ENCODE measurements at regions not wholly inside any gene's neighbourhood (a gene's known extent, or its start where the extent isn't known, plus 50 kb on each side); places are given as distances from the start of the nearest gene placed in this dataset.

DNA sequence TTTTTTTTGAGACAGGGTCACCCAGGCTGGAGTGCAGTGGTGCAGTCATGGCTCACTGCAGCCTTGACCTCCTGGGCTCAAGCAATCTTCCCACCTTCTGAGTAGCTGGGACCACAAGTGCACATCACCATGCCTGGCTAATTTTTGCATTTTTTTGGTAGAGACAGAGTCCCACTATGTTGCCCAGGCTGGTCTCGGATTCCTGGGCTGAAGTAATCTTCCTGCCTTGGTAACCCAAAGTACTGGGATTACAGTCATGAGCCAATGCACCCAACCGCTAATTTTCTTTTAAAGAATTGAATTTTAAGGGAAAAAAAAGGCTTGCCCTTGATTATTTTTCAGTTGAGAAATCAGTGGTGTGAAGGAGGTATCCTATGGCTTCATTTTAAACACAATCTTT, 334.0 kb downstream of the SOX2 start:
- no peaks in the 10 kb centered on the region for H3K9me3 ChIP-seq (ENCODE audit: control insufficient read depth, low read length)
- H3K27ac ChIP-seq (ENCODE audit: low read depth, low read length, severe bottlenecking), result no peak overlapping the region
- WGBS, 2 experiments (ENCODE audit: insufficient coverage in 2 of 2), result 88% methylated on average over 1 to 2 of the region's 2 CpGs
- H3K4me1 ChIP-seq (ENCODE audit: control insufficient read depth, insufficient read depth, low read length, poor library complexity, severe bottlenecking), result no peaks in the 10 kb centered on the region
- H3K4me3 ChIP-seq (ENCODE audit: extremely low read depth, insufficient read depth, low read length, poor library complexity, severe bottlenecking), result no peak overlapping the region
- H3K36me3 ChIP-seq (ENCODE audit: control insufficient read depth, insufficient read depth, low read length), result no peaks in the 10 kb centered on the region

DNA sequence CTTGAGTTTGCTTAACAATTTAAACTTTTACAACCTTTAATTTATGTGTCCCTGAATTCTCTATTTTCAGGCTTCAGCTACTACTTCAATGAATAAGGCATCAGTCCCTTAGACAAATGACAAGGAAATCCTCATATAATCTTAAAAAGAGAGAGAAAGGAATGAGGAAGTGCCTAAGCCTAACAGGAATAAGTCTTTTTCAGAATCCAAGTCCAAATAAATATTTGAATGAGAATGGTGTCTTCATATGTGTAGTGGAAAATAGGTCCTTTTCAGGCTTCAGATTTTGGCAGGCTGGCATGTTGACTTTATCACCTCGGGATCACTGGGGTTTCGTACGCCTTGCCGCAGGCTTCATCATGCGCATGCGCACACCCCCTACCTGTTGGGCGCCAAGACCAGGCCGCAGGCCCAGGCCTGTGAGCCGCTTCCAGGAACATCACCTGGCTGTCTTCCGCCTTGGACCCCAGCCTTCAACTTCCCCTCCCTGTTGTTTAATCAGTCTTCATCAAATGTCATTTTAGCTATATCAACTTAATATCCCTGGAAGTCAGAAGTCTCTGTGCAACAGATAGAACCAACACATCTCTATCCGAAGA, 334.5 kb downstream of the SOX2 start:
- no peaks in the 10 kb centered on the region for H3K36me3 ChIP-seq (ENCODE audit: control insufficient read depth, insufficient read depth, low read length)
- H3K27ac ChIP-seq (ENCODE audit: low read depth, low read length, severe bottlenecking), result no peak overlapping the region
- no peaks in the 10 kb centered on the region for H3K4me1 ChIP-seq (ENCODE audit: control insufficient read depth, insufficient read depth, low read length, poor library complexity, severe bottlenecking)
- H3K4me3 ChIP-seq (ENCODE audit: extremely low read depth, insufficient read depth, low read length, poor library complexity, severe bottlenecking), result no peak overlapping the region
- WGBS, 2 experiments (ENCODE audit: insufficient coverage in 2 of 2), result 80 to 100% methylated on average over 6 to 10 of the region's 11 CpGs
- H3K9me3 ChIP-seq (ENCODE audit: control insufficient read depth, low read length), result no peaks in the 10 kb centered on the region

DNA sequence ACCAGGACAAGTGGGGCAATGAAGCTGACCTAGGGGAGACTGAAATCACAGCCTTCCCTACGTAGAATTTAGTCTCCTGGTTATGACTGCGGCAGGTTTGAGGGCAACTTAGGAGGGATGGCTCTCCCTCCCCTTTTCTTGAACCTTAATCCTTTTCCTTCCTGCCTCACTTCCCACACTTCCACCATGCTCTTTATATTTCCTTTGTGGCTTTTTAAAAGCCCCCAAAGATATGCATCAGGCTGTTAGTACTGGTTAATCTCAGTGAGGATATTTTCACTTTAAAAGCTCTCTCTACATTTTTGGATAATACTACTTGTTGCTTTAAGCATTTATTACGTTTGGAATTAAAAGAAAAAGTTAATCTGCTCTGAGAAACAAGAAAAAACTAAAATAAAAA, 339.2 kb downstream of the SOX2 start:
- no peak overlapping the region for H3K4me3 ChIP-seq (ENCODE audit: extremely low read depth, insufficient read depth, low read length, poor library complexity, severe bottlenecking)
- no peaks in the 10 kb centered on the region for H3K36me3 ChIP-seq (ENCODE audit: control insufficient read depth, insufficient read depth, low read length)
- no peak overlapping the region for H3K27ac ChIP-seq (ENCODE audit: low read depth, low read length, severe bottlenecking)
- 86 to 93% methylated on average over 1 to 2 of the region's 3 CpGs for WGBS, 2 experiments (ENCODE audit: insufficient coverage in 2 of 2)
- no peaks in the 10 kb centered on the region for H3K4me1 ChIP-seq (ENCODE audit: control insufficient read depth, insufficient read depth, low read length, poor library complexity, severe bottlenecking)
- H3K9me3 ChIP-seq (ENCODE audit: control insufficient read depth, low read length), result no peaks in the 10 kb centered on the region

DNA sequence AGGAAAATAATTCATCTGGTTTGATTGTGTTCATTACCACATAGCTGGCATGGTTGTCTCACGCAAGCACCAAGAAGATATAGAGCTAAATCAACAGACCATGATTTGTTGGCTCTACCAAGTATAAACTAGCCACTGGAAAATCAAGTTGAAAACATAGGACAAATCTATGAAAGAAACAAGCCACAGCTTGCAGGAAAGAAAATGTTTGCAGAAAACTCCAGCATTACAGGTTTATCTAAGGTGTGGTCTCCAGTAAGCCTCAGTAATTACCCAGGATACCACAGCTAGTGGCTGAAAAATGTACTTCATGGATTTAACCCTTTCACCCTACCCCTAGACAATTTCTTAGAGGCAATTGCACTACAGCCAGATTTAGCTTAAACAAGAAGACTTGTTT, 340.6 kb downstream of the SOX2 start:
- H3K4me1 ChIP-seq (ENCODE audit: control insufficient read depth, insufficient read depth, low read length, poor library complexity, severe bottlenecking), result no peaks in the 10 kb centered on the region
- WGBS, 2 experiments (ENCODE audit: insufficient coverage in 2 of 2), result 100% methylated on average over 1 of the region's 1 CpG; no CpG with 5 or more reads in 1 of the 2 experiments
- H3K9me3 ChIP-seq (ENCODE audit: control insufficient read depth, low read length), result no peaks in the 10 kb centered on the region
- no peak overlapping the region for H3K4me3 ChIP-seq (ENCODE audit: extremely low read depth, insufficient read depth, low read length, poor library complexity, severe bottlenecking)
- no peaks in the 10 kb centered on the region for H3K36me3 ChIP-seq (ENCODE audit: control insufficient read depth, insufficient read depth, low read length)
- H3K27ac ChIP-seq (ENCODE audit: low read depth, low read length, severe bottlenecking), result no peak overlapping the region

DNA sequence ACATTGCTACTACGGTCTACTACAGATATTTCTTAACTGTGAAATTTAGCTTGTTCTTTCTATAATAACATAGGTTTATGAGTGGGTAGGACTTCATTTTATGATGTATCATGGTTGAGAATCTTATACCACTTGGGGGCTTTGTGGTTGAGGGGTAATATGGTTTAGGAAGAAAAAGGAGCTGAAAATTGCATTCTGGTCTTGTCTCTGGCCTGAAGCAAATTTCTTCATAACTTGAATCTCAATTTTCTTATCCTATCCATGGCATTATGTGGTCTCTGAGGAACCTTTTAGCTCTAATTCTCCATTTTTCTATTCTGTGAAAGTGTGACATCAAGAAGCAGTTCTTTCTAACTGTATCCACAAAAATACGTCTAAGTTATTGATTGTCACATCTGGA, 341.0 kb downstream of the SOX2 start:
- H3K27ac ChIP-seq (ENCODE audit: low read depth, low read length, severe bottlenecking), result no peak overlapping the region
- H3K4me1 ChIP-seq (ENCODE audit: control insufficient read depth, insufficient read depth, low read length, poor library complexity, severe bottlenecking), result no peaks in the 10 kb centered on the region
- no CpG with 5 or more reads among the region's 2 CpGs for WGBS, 2 experiments (ENCODE audit: insufficient coverage in 2 of 2)
- H3K4me3 ChIP-seq (ENCODE audit: extremely low read depth, insufficient read depth, low read length, poor library complexity, severe bottlenecking), result no peak overlapping the region
- no peaks in the 10 kb centered on the region for H3K36me3 ChIP-seq (ENCODE audit: control insufficient read depth, insufficient read depth, low read length)
- no peaks in the 10 kb centered on the region for H3K9me3 ChIP-seq (ENCODE audit: control insufficient read depth, low read length)

DNA sequence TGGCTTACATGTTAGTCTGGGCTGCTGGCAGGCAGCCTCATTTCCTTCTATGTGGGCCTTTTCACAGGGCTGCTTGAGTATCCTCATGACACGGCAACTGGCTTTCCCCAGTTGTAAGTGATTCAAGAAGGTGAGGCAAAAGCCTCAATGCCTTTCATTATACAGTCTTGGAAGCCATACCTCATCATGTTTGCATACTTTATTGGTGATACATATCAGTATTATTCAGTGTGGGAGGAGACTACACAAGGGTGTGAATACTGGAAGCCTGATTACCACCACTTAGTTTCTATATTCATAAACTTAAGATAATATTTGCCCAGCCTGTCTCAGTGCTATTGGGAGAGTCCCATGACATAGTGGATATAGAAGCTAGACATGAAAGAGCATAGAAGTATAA, 346.8 kb downstream of the SOX2 start:
- Histone ChIP-seq H3K36me3 (ENCODE audit: control insufficient read depth, insufficient read depth, low read length) (no peaks in the 10 kb centered on the region), H3K9me3 (ENCODE audit: control insufficient read depth, low read length) (no peaks in the 10 kb centered on the region), H3K4me3 (ENCODE audit: extremely low read depth, insufficient read depth, low read length, poor library complexity, severe bottlenecking) (no peak overlapping the region), H3K27ac (ENCODE audit: low read depth, low read length, severe bottlenecking) (no peak overlapping the region), H3K4me1 (ENCODE audit: control insufficient read depth, insufficient read depth, low read length, poor library complexity, severe bottlenecking) (no peaks in the 10 kb centered on the region)
- WGBS, 2 experiments (ENCODE audit: insufficient coverage in 2 of 2), result 100% methylated on average over 1 of the region's 1 CpG; no CpG with 5 or more reads in 1 of the 2 experiments

DNA sequence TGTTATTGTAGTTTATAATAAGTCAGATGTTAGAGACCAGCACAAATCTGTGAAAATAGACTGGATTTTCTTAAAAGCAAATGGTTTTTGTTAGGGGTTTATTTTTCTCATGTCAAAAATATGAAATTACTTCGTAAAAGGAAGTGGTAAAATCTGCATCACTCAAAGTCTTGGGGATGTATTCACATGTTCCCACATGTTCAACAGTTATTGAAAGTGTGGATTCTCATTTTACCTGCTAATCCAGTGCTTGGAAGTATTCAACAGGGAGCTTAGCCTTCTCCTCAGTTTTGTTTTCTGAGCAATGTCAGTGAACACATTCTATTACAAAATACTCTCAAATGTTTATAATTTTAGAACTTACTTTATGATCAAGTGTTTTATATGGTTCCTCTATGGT, 352.0 kb downstream of the SOX2 start:
- Histone ChIP-seq H3K9me3 (ENCODE audit: control insufficient read depth, low read length) (no peaks in the 10 kb centered on the region), H3K4me1 (ENCODE audit: control insufficient read depth, insufficient read depth, low read length, poor library complexity, severe bottlenecking) (no peaks in the 10 kb centered on the region), H3K4me3 (ENCODE audit: extremely low read depth, insufficient read depth, low read length, poor library complexity, severe bottlenecking) (no peak overlapping the region), H3K36me3 (ENCODE audit: control insufficient read depth, insufficient read depth, low read length) (no peaks in the 10 kb centered on the region), H3K27ac (ENCODE audit: low read depth, low read length, severe bottlenecking) (no peak overlapping the region)
- 100% methylated on average over 1 of the region's 1 CpG; no CpG with 5 or more reads in 1 of the 2 experiments for WGBS, 2 experiments (ENCODE audit: insufficient coverage in 2 of 2)

DNA sequence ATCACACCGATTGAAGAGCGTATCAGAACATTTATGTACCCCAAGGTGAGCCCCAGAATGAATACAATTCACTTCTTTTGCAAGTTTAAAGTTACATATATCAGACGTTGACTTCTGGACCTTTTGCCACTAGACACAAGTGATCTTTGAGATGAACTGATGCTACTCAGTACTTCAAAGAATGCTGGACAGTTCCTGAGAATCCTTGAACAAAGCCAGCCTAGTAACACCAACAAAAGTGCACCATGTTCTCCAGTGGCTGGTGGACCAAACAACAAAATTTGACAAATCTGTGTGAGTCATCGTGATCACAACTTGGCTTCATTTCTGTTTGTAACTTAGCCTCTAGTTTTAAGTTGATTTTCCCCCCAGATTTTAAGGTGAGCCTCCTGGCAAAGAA, 355.7 kb downstream of the SOX2 start:
- 50 to 86% methylated on average over 2 to 4 of the region's 4 CpGs for WGBS, 2 experiments (ENCODE audit: insufficient coverage in 2 of 2)
- no peaks in the 10 kb centered on the region for H3K9me3 ChIP-seq (ENCODE audit: control insufficient read depth, low read length)
- H3K36me3 ChIP-seq (ENCODE audit: control insufficient read depth, insufficient read depth, low read length), result no peaks in the 10 kb centered on the region
- no peak overlapping the region for H3K27ac ChIP-seq (ENCODE audit: low read depth, low read length, severe bottlenecking)
- no peak overlapping the region for H3K4me3 ChIP-seq (ENCODE audit: extremely low read depth, insufficient read depth, low read length, poor library complexity, severe bottlenecking)
- no peaks in the 10 kb centered on the region for H3K4me1 ChIP-seq (ENCODE audit: control insufficient read depth, insufficient read depth, low read length, poor library complexity, severe bottlenecking)

DNA sequence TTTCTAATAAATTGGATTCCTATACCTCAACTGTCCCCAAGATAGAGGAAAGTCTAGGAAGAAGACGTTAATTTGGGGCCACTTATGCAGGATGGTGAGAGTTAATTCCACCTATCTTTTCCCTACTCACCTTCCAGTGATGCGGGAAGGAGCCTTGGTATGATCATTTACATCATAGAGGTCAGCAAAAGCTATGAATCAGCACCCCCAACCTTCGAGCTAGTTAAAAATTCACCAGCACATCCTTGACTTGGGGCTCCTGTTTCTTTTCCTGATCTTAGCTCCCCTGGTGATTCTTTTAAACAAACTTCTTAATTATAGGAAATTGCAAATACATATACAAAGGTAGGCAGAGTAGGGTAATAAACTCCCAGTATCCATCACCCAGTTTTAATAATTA, 366.6 kb downstream of the SOX2 start:
- H3K36me3 ChIP-seq (ENCODE audit: control insufficient read depth, insufficient read depth, low read length), result no peaks in the 10 kb centered on the region
- no peak overlapping the region for H3K4me3 ChIP-seq (ENCODE audit: extremely low read depth, insufficient read depth, low read length, poor library complexity, severe bottlenecking)
- no CpG with 5 or more reads among the region's 3 CpGs for whole genome bisulfite sequencing, 2 experiments (ENCODE audit: insufficient coverage in 2 of 2)
- H3K9me3 ChIP-seq (ENCODE audit: control insufficient read depth, low read length), result no peaks in the 10 kb centered on the region
- peaks cover 3% of the 10 kb centered on the region for H3K4me1 ChIP-seq (ENCODE audit: control insufficient read depth, insufficient read depth, low read length, poor library complexity, severe bottlenecking)
- H3K27ac ChIP-seq (ENCODE audit: low read depth, low read length, severe bottlenecking), result no peak overlapping the region

DNA sequence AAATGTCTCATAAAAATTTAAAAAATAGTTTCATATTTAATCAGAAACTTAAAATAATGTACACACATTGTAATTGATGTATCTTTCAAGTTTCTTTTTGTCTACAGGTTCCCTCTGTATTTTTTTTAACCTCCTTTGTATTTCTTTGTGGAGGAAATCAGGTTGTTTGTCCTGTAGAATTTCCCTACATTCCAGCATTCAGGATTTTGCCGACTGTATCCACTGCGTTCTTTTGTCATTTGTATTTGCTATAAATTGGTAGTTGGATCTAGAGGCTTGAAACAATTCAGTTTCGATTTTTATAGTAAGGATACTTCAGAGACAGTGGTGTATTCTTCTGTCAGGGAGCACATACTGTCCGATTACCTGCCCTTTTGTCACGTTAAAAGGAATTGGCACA, 367.2 kb downstream of the SOX2 start:
- 72% methylated on average over 3 of the region's 5 CpGs; no CpG with 5 or more reads in 1 of the 2 experiments for WGBS, 2 experiments (ENCODE audit: insufficient coverage in 2 of 2)
- no peak overlapping the region for H3K27ac ChIP-seq (ENCODE audit: low read depth, low read length, severe bottlenecking)

DNA sequence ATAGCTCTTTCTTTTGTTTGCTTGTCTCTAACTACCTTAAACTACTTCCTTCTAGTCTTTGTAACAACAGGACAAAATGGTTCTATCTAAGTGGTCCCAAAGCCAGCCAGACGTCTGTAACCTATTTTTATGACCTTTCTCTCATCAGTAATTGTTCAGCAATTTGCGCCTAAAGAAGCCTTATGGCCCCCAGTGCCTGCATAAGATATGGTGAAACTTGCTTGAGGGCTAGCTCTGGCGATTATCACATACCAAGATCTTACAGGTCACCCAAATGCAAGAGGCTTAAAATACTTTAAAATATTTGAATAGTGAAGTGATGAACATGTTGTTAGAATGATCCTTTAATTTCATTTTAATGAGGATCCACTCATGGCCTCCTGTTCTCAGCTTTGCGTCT, 369.4 kb downstream of the SOX2 start:
- Histone ChIP-seq H3K36me3 (ENCODE audit: control insufficient read depth, insufficient read depth, low read length) (no peaks in the 10 kb centered on the region), H3K4me3 (ENCODE audit: extremely low read depth, insufficient read depth, low read length, poor library complexity, severe bottlenecking) (no peak overlapping the region), H3K4me1 (ENCODE audit: control insufficient read depth, insufficient read depth, low read length, poor library complexity, severe bottlenecking) (peaks cover 3% of the 10 kb centered on the region), H3K9me3 (ENCODE audit: control insufficient read depth, low read length) (no peaks in the 10 kb centered on the region), H3K27ac (ENCODE audit: low read depth, low read length, severe bottlenecking) (no peak overlapping the region)
- WGBS, 2 experiments (ENCODE audit: insufficient coverage in 2 of 2), result 67% methylated on average over 2 of the region's 4 CpGs; no CpG with 5 or more reads in 1 of the 2 experiments

More for the DNA sequence above, 367.2 kb downstream of the SOX2 start:
- H3K4me1 ChIP-seq (ENCODE audit: control insufficient read depth, insufficient read depth, low read length, poor library complexity, severe bottlenecking), result peaks cover 3% of the 10 kb centered on the region
- no peaks in the 10 kb centered on the region for H3K36me3 ChIP-seq (ENCODE audit: control insufficient read depth, insufficient read depth, low read length)
- no peaks in the 10 kb centered on the region for H3K9me3 ChIP-seq (ENCODE audit: control insufficient read depth, low read length)
- no peak overlapping the region for H3K4me3 ChIP-seq (ENCODE audit: extremely low read depth, insufficient read depth, low read length, poor library complexity, severe bottlenecking)

Measured in mesodermal cell (in vitro differentiated cells).